ENCODE measurements at regions not wholly inside any gene's neighbourhood (a gene's known extent, or its start where the extent isn't known, plus 50 kb on each side); places are given as distances from the start of the nearest gene placed in this dataset.

DNA sequence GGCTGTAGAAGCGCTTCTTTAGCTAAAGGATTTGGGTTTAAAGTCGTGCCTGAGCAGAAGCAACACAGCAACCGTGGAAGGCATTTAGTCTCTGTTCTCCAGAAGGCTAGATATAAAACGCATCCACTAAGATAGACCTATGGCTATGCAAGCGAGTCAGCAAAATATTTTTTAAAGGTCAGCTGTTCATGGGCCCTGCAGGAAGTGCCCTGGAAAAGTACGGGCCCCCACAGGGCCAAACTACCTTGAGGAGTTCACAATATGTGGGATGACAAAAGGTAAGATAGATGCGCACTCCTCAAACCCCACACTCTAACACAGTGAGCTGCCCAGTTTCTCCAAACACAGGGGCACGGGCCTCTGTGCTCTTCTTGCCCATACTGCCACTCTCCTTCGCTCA, 261.6 kb downstream of the VPS13C start:
- peaks cover 4% of the 10 kb centered on the region for H3K27me3 Mint-ChIP-seq
- ChIA-PET CTCF (interaction anchor here (0.8 kb wide), 1 partner anchor 38 kb away, joined by 3 read pairs; no protein-coding TSS in a partner anchor), POLR2A (no interaction called here)
- no peak for DNase-seq
- H3K36me3 Mint-ChIP-seq (ENCODE audit: low read depth): no peaks in the 10 kb centered on the region
- no peaks in the 10 kb centered on the region for H3K4me1 Mint-ChIP-seq
- no peak overlapping the region for H3K4me3 Mint-ChIP-seq
- H3K9me3 Mint-ChIP-seq: no peaks in the 10 kb centered on the region
- no peak overlapping the region for H3K27ac Mint-ChIP-seq

DNA sequence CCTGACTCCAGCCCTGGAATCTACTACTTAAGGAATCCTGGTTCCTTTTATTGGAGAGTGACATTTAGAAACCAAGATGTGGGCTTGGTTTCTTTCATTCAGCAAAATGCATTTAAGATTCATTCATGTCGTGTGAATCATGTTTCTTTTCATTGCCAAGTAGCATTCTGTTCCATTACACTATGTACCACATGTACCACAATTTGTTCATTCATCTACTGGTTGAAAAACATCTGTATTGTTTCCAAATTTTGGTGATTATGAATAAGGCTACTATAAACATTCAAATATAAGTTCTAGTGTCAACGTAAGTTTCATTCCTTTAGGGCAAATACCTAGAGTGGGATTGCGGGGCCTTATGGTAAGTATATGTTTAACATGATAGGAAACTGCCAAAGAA, 264.2 kb downstream of the VPS13C start:
- H3K4me1 Mint-ChIP-seq: no peaks in the 10 kb centered on the region
- no peak overlapping the region for H3K27ac Mint-ChIP-seq
- no peak for DNase-seq
- ChIA-PET CTCF (no interaction called here), POLR2A (no interaction called here)
- H3K36me3 Mint-ChIP-seq (ENCODE audit: low read depth): no peaks in the 10 kb centered on the region
- peaks cover 13% of the 10 kb centered on the region for H3K27me3 Mint-ChIP-seq
- no peak overlapping the region for H3K4me3 Mint-ChIP-seq
- no peaks in the 10 kb centered on the region for H3K9me3 Mint-ChIP-seq

DNA sequence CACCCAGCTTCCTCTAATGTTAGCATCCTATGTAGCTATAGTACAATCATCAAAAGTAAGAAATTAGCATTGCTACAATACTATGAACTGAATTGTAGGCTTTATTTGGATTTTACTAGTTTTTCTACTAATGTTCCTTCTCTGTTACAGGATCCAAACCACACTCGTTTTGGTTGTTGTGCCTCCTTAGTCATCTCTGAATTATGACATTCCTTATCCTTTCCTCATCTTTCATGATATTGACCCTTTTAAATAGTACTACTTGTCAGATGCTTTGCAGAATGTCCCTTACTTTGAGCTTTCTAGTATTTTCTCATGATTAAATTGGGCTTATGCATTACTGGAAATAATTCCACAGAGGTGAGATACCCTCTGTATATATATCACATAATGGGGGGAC, 265.4 kb downstream of the VPS13C start:
- no peak for DNase-seq
- H3K36me3 Mint-ChIP-seq (ENCODE audit: low read depth): no peaks in the 10 kb centered on the region
- H3K27ac Mint-ChIP-seq: no peak overlapping the region
- H3K27me3 Mint-ChIP-seq: peaks cover 19% of the 10 kb centered on the region
- H3K9me3 Mint-ChIP-seq: peaks cover 2% of the 10 kb centered on the region
- ChIA-PET POLR2A (no interaction called here), CTCF (no interaction called here)
- no peaks in the 10 kb centered on the region for H3K4me1 Mint-ChIP-seq
- no peak overlapping the region for H3K4me3 Mint-ChIP-seq

DNA sequence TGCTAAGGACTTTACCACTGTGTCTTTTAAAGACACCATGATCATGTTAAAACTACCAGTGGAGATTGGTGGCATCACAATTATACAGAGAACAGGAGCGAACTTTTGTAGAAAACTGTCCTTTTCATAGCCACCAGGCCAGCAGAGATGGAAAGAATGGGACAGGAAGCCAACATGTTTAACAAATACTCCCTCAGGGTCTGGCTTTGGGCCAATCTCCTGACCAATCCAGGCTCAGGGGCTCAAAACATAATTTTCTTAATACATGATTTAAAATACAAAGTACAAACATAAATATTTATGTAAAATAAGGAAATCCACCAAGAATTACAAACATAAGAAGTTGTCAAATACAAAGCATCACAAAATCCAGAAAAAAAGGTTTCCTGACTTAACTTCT, 266.0 kb downstream of the VPS13C start:
- no peaks in the 10 kb centered on the region for H3K36me3 Mint-ChIP-seq (ENCODE audit: low read depth)
- no peak for DNase-seq
- no peaks in the 10 kb centered on the region for H3K4me1 Mint-ChIP-seq
- H3K27ac Mint-ChIP-seq: no peak overlapping the region
- POLR2A ChIA-PET: no interaction called here
- peaks cover 3% of the 10 kb centered on the region for H3K9me3 Mint-ChIP-seq
- peaks cover 20% of the 10 kb centered on the region for H3K27me3 Mint-ChIP-seq
- no peak overlapping the region for H3K4me3 Mint-ChIP-seq
- CTCF ChIA-PET: no interaction called here

DNA sequence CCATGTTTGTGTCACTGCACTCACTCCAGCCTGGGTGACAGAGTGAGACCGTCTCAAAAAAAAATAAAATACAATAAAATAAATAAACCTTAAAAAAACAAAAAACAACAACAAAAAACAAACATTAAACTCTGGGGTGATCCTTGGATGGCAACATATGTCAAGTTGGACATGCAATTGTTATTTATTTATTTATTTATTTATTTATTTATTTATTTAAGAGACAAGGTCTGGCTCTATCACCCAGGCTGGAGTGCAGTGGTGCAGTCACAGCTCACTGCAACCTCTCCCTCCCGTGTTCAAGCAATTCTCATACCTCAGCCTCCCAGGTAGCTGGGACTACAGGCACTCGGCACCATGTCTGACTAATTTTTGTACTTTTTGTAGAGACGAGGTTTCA, 275.5 kb downstream of the VPS13C start:
- no peaks in the 10 kb centered on the region for H3K9me3 Mint-ChIP-seq
- H3K27me3 Mint-ChIP-seq: peaks cover 12% of the 10 kb centered on the region
- ChIA-PET POLR2A (no interaction called here), CTCF (no interaction called here)
- no peak overlapping the region for H3K27ac Mint-ChIP-seq
- H3K4me1 Mint-ChIP-seq: no peaks in the 10 kb centered on the region
- H3K36me3 Mint-ChIP-seq (ENCODE audit: low read depth): no peaks in the 10 kb centered on the region
- no peak overlapping the region for H3K4me3 Mint-ChIP-seq
- DNase-seq: no peak

DNA sequence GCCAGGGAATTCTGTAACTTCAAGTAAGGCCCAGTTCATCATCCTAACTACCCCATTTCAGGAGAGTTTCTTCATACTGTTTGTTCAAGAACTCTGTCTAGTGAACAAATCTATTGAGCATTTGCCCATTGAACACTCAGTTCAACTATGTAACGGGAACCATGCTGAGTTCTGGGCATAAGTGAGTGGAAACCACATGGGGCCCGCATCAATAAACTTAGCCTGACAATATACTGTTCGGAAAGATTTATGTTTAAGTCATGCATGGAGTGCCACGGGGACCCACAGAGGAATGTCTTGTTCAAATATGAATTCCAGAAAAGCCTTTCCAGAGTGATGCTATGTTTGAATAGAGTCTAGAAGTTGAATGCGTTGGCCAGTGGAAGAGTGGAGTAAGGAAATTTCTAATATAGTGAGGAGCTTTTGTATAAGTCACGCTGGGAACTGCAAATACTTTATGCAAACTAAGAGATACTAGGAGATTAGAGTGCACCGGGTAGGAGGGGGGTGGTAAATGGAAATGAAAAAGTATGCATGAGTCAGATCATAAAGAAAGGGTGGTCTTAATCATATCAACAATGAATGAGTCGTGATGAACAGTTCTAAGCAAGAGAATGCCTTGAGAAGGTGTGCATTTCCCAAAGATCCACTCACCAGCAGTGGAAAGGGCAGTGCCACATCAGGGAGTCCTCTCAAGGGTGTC, 279.8 kb downstream of the VPS13C start:
- POLR2A ChIA-PET: no interaction called here
- Mint-ChIP-seq H3K36me3 (ENCODE audit: low read depth) (no peaks in the 10 kb centered on the region), H3K9me3 (no peaks in the 10 kb centered on the region), H3K27ac (no peak overlapping the region), H3K4me1 (no peaks in the 10 kb centered on the region), H3K4me3 (no peak overlapping the region), H3K27me3 (peaks cover 18% of the 10 kb centered on the region)
- DNase-seq: no peak
- CTCF ChIA-PET: no interaction called here

DNA sequence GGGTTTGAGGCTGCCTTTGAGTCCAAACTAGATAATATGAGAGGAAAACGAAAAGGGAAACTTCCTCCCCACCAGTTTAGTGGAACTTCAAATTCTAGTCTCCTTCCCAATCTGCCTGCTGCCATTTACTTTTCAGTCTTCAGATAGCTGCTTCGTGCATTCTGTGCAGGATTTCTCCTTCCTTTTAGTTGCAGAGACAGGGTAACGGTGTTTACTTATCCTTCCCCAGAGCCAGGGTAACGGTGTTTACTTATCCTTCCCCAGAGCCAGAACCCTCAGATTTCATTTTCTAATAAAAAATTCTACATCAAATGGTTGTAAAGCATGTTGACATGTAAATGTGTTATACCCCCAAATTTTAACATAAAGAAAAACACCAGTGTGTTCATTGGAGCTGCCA, 282.6 kb downstream of the VPS13C start:
- no peaks in the 10 kb centered on the region for H3K4me1 Mint-ChIP-seq
- no peaks in the 10 kb centered on the region for H3K9me3 Mint-ChIP-seq
- H3K4me3 Mint-ChIP-seq: no peak overlapping the region
- no peaks in the 10 kb centered on the region for H3K36me3 Mint-ChIP-seq (ENCODE audit: low read depth)
- H3K27me3 Mint-ChIP-seq: peaks cover 20% of the 10 kb centered on the region
- no peak overlapping the region for H3K27ac Mint-ChIP-seq
- no peak for DNase-seq
- ChIA-PET POLR2A (no interaction called here), CTCF (no interaction called here)

DNA sequence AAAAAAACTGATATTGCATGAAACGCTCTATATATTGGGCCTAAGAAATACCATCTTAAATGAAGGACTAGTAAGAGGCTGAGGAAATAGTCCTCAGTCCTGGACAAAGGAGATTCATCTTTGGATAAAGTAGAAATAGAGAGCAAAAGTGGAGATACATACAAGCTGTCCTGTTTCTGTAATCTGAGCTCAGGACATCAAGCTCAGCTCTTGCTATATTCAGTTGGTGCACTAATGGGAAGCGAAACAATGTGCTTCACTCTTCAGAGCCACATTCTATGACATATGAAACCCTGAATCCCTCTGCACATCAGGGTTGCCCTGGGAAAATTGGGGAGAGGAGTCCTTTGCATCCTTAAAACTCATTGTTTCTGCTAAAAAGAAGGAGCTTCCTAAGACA, 290.7 kb downstream of the VPS13C start:
- H3K4me3 Mint-ChIP-seq: no peak overlapping the region
- ChIA-PET POLR2A (no interaction called here), CTCF (no interaction called here)
- peaks cover 5% of the 10 kb centered on the region for H3K9me3 Mint-ChIP-seq
- no peak overlapping the region for H3K27ac Mint-ChIP-seq
- peaks cover 2% of the 10 kb centered on the region for H3K4me1 Mint-ChIP-seq
- no peaks in the 10 kb centered on the region for H3K36me3 Mint-ChIP-seq (ENCODE audit: low read depth)
- peaks cover 15% of the 10 kb centered on the region for H3K27me3 Mint-ChIP-seq
- no peak for DNase-seq

DNA sequence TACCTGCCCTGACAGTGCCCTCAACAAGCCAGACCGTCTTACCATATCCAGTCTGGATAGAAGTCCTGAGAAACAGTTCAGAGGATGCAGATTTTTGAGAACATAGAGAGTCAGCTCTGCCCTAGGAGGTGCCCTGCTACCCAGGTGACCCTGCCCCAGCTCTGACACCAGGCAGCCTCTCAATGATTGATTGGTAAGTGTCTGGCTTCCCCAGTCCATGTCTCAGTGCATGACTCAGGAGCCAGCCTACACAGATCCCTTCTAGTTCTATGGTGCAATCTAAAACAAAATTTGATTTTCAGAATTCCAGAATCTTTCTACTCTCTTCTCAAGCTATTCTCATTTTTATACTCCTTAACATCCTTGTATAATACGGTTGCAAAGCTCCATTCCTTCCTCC, 292.1 kb downstream of the VPS13C start:
- no peak overlapping the region for H3K27ac Mint-ChIP-seq
- no peak for DNase-seq
- H3K36me3 Mint-ChIP-seq (ENCODE audit: low read depth): no peaks in the 10 kb centered on the region
- ChIA-PET CTCF (no interaction called here), POLR2A (no interaction called here)
- H3K4me1 Mint-ChIP-seq: peaks cover 2% of the 10 kb centered on the region
- H3K4me3 Mint-ChIP-seq: no peak overlapping the region
- H3K9me3 Mint-ChIP-seq: peaks cover 5% of the 10 kb centered on the region
- peaks cover 19% of the 10 kb centered on the region for H3K27me3 Mint-ChIP-seq

DNA sequence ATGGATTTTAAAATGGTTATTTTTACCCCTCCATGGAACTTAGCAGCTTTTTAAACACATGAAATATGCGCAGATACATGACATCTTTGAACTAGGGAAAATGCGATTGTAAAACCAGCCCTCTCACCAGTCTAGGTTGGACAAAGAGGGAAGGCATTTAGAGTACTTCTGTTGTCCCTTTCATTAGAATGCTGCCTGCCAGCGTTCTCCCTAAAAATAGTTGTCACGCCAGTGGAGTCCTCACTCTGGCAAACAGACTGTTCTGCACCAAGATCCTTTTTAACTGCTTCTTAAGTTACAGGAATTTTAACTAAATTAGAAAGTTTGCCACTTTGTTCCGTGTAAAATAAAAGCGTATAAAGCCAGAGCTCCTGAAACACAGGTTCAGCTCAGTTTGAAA, 295.3 kb downstream of the VPS13C start:
- DNase-seq: no peak
- H3K9me3 Mint-ChIP-seq: no peaks in the 10 kb centered on the region
- H3K27ac Mint-ChIP-seq: no peak overlapping the region
- H3K4me3 Mint-ChIP-seq: no peak overlapping the region
- no peaks in the 10 kb centered on the region for H3K4me1 Mint-ChIP-seq
- H3K36me3 Mint-ChIP-seq (ENCODE audit: low read depth): no peaks in the 10 kb centered on the region
- ChIA-PET POLR2A (no interaction called here), CTCF (no interaction called here)
- peaks cover 19% of the 10 kb centered on the region for H3K27me3 Mint-ChIP-seq

DNA sequence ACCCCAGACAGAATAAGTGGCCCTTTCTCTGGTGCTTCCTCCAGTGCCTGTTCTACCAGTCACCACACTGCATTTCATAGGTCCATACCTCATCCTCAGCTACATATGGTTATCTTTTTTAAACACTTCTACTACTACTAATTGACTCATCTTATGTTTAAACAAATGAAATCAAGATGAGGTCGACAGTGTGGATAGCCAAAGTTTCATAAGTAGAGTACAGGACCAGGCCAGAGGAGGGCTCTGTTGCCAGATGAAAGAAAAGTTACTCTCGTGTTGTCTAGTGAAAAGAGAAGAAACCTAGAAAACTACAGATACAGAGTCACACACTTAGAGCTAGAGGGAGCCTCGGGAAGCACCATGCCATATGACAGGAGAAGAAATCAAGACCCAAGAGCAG, 296.1 kb downstream of the VPS13C start:
- no peaks in the 10 kb centered on the region for H3K36me3 Mint-ChIP-seq (ENCODE audit: low read depth)

DNA sequence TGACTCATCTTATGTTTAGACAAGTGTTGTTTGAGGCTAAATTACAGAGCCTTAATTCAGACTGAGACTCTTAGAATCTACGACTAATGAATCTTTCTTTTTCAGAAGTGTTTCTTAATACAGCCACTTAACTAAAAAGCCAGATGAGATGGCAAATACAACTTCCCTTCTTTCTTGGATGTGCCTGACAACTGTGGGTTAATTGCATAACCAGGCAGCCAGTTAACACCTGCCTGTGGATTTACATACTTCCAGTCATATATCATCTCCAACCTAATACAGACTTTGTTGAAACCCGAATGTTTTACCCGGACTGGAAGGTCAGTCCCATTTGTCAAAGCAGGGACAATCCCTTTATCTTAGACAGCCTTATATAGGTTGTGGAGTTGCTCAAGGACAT, 297.6 kb downstream of the VPS13C start:
- POLR2A ChIA-PET: no interaction called here
- Mint-ChIP-seq H3K27me3 (peaks cover 16% of the 10 kb centered on the region), H3K4me3 (no peak overlapping the region), H3K27ac (no peak overlapping the region), H3K36me3 (ENCODE audit: low read depth) (no peaks in the 10 kb centered on the region), H3K4me1 (no peaks in the 10 kb centered on the region), H3K9me3 (no peaks in the 10 kb centered on the region)
- CTCF ChIA-PET: interaction anchor here (1.3 kb wide), 1 partner anchor 24 kb away, joined by 3 read pairs; no protein-coding TSS in a partner anchor
- DNase-seq: no peak

More for the DNA sequence above, 296.1 kb downstream of the VPS13C start:
- peaks cover 16% of the 10 kb centered on the region for H3K27me3 Mint-ChIP-seq
- no peaks in the 10 kb centered on the region for H3K9me3 Mint-ChIP-seq
- H3K27ac Mint-ChIP-seq: no peak overlapping the region
- ChIA-PET POLR2A (no interaction called here), CTCF (no interaction called here)
- DNase-seq: no peak
- H3K4me1 Mint-ChIP-seq: no peaks in the 10 kb centered on the region
- no peak overlapping the region for H3K4me3 Mint-ChIP-seq

DNA sequence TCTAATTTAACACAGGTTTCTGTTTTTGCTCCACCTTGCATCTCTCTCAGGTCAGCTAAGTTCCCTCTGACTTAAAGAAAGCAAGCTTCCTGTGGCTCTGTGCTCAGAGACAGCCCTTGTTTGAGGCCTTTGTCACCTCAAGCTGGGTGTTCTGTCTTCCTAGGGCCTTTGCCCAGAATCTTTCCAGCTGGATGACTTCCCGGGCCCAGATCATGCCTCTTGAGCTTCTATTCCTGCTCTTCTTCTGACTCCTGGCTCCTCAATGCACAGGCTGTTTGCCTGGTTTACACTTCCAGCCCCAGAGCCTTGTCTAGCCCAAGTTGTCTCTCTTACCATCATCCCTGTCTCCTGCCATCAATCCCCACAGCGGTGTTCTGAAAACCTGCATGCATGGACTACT, 300.6 kb downstream of the VPS13C start:
- ChIA-PET POLR2A (no interaction called here), CTCF (no interaction called here)
- H3K27me3 Mint-ChIP-seq: peaks cover 15% of the 10 kb centered on the region
- no peak for DNase-seq
- H3K27ac Mint-ChIP-seq: no peak overlapping the region
- no peaks in the 10 kb centered on the region for H3K9me3 Mint-ChIP-seq
- H3K4me3 Mint-ChIP-seq: no peak overlapping the region
- H3K36me3 Mint-ChIP-seq (ENCODE audit: low read depth): no peaks in the 10 kb centered on the region
- H3K4me1 Mint-ChIP-seq: no peaks in the 10 kb centered on the region

DNA sequence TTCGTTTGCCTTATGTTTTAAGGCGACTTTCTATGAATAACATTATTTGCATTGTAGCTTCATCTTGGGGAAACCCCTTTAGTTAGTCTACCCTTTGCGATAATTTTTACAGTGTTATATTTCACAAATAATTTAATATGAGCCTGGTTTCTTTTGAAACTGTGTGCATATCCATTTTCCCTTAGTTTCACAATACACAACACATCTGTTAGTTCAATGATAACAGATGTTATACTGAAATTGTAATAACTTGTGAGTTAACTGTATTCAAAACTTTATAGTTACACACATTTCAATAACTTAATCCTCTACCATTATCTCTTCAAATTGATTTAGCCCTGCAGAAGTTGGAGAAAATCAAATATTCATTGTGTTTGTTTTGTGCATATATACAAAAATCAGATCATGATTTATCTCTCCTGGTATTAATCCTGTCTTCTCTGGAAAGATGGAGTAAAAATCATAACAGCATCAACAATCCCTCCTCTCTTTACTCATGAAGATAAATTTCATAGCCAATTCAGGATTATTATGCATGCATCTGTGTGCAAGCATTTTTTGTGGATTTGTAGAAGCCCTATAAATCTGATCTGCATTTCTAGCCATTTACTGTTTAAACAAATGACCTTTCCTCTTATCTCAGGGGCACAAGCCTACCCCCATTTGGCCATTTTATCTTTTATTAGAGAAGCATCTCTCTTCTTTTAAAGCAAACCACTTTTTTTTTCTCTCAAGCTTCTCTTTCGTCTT, 304.0 kb downstream of the VPS13C start:
- no peaks in the 10 kb centered on the region for H3K4me1 Mint-ChIP-seq
- ChIA-PET CTCF (no interaction called here), POLR2A (no interaction called here)
- H3K9me3 Mint-ChIP-seq: no peaks in the 10 kb centered on the region
- no peak overlapping the region for H3K27ac Mint-ChIP-seq
- peaks cover 11% of the 10 kb centered on the region for H3K27me3 Mint-ChIP-seq
- no peak overlapping the region for H3K4me3 Mint-ChIP-seq
- H3K36me3 Mint-ChIP-seq (ENCODE audit: low read depth): no peaks in the 10 kb centered on the region
- no peak for DNase-seq
